ENCODE measurements at regions not wholly inside any gene's neighbourhood (a gene's known extent, or its start where the extent isn't known, plus 50 kb on each side); places are given as distances from the start of the nearest gene placed in this dataset.

- WGBS, 3 donors = 82 to 86% (median 84%) methylated on average over 12 of the region's 12 CpGs
- Histone ChIP-seq H3K9me3 (no peaks in the 10 kb centered on the region), H3K27ac (no peak overlapping the region), H3K27me3 (no peaks in the 10 kb centered on the region), H3K36me3 (no peaks in the 10 kb centered on the region), H3K4me3 (no peak overlapping the region), H3K4me1 (ENCODE audit: insufficient read depth) (no peaks in the 10 kb centered on the region)
- intact Hi-C loops (cut with DNase I) = no loop called here
- TF ChIP-seq EP300 (IDR thresholded peaks at IDR 0.05) (no peak), CTCF (IDR thresholded peaks at IDR 0.05) (no peak)
- DNase-seq = peak in 3 of 5 donors; percentile 16 to 29 (median 18)
Observed at GRCh38 chr1:82775406-82776000, 974.8 kb downstream of the ADGRL2 start.

- Histone ChIP-seq H3K9me3 (no peaks in the 10 kb centered on the region), H3K27ac (no peak overlapping the region), H3K4me3 (no peak overlapping the region), H3K27me3 (no peaks in the 10 kb centered on the region), H3K36me3 (no peaks in the 10 kb centered on the region), H3K4me1 (ENCODE audit: insufficient read depth) (no peaks in the 10 kb centered on the region)
- no peak for DNase-seq
- intact Hi-C loops (cut with DNase I) = no loop called here
- TF ChIP-seq POLR2A (IDR thresholded peaks at IDR 0.05) = no peak
- TF ChIP-seq EP300 (IDR thresholded peaks at IDR 0.05) = no peak
- no peak for TF ChIP-seq CTCF (IDR thresholded peaks at IDR 0.05)
Observed at GRCh38 chr1:82762829-82763532, 962.2 kb downstream of the ADGRL2 start.

- Histone ChIP-seq H3K4me1 (ENCODE audit: insufficient read depth) (no peaks in the 10 kb centered on the region), H3K27ac (no peak overlapping the region), H3K9me3 (no peaks in the 10 kb centered on the region), H3K4me3 (no peak overlapping the region), H3K36me3 (no peaks in the 10 kb centered on the region), H3K27me3 (no peaks in the 10 kb centered on the region)
- DNase-seq = no peak
- 51 to 54% (median 53%) methylated on average over 3 of the region's 3 CpGs for WGBS, 3 donors
- TF ChIP-seq EP300 (IDR thresholded peaks at IDR 0.05) (no peak), CTCF (IDR thresholded peaks at IDR 0.05) (no peak), POLR2A (IDR thresholded peaks at IDR 0.05) (no peak)
- intact Hi-C loops (cut with DNase I) = no loop called here
Observed at GRCh38 chr1:82759035-82759434, 958.3 kb downstream of the ADGRL2 start.

- Histone ChIP-seq H3K27ac (no peak overlapping the region), H3K4me3 (no peak overlapping the region), H3K27me3 (no peaks in the 10 kb centered on the region), H3K36me3 (no peaks in the 10 kb centered on the region), H3K9me3 (no peaks in the 10 kb centered on the region), H3K4me1 (ENCODE audit: insufficient read depth) (no peaks in the 10 kb centered on the region)
- intact Hi-C loops (cut with DNase I) = no loop called here
- DNase-seq = no peak
- 14 to 29% (median 26%) methylated on average over 4 of the region's 4 CpGs for WGBS, 3 donors
- no peak for TF ChIP-seq CTCF (IDR thresholded peaks at IDR 0.05)
- TF ChIP-seq POLR2A (IDR thresholded peaks at IDR 0.05) = no peak
- TF ChIP-seq EP300 (IDR thresholded peaks at IDR 0.05) = no peak
Observed at GRCh38 chr1:82755671-82756070, 954.9 kb downstream of the ADGRL2 start.
